H1 (cell line): ENCODE measurements at regions not wholly inside any gene's neighbourhood (a gene's known extent, or its start where the extent isn't known, plus 50 kb on each side); places are given as distances from the start of the nearest gene placed in this dataset.

ENCODE experiments used
- CTCF ChIA-PET: fragments of 300-600 bp; sonication (Branson Sonifier 250); formaldehyde crosslinking; loops from one replicate; lab custom pipeline; 2021; ENCODE audit not compliant: partially characterized antibody; lab: Charles Lee
- POLR2A ChIA-PET: fragments of 300-600 bp; sonication (Branson Sonifier 250); formaldehyde crosslinking; loops from one replicate; lab custom pipeline; 2021; ENCODE audit warnings: inconsistent platforms; ENCODE audit not compliant: partially characterized antibody; lab: Charles Lee
- DNase-seq, 2 experiments: peaks; one replicate each; pipeline versions ENCODE4 v3.0.0 to v3.0.0-alpha.2; 2010 to 2022; ENCODE audit warnings: low spot score in 2 of 2, low read depth in 1 of 2, mixed read lengths in 1 of 2
- FAIRE-seq: peaks from 2 replicates; lab custom pipeline; 2011; peaks lifted over from hg19 to GRCh38; lab: Jason Lieb, UNC
- H2AFZ ChIP-seq: 2 replicates; pipeline ENCODE4 v1.8.1; 2012; ENCODE audit warnings: low read length, inconsistent platforms
- H2AK5ac ChIP-seq: 2 replicates; pipeline ENCODE4 v1.6.1; 2013; ENCODE audit warnings: low read depth, low read length
- H2BK120ac ChIP-seq: replicated peaks from 2 replicates; pipeline ENCODE3; 2013; ENCODE audit warnings: low read depth, low read length, inconsistent platforms
- H2BK12ac ChIP-seq: 2 replicates; pipeline ENCODE4 v1.6.1; 2013; ENCODE audit warnings: low read depth, low read length
- H2BK15ac ChIP-seq: 2 replicates; pipeline ENCODE4 v1.6.1; 2013; ENCODE audit warnings: low read length
- H2BK20ac ChIP-seq: 2 replicates; pipeline ENCODE4 v1.6.1; 2013; ENCODE audit warnings: low read length
- H2BK5ac ChIP-seq: 2 replicates; pipeline ENCODE4 v1.6.1; 2013; ENCODE audit warnings: low read depth, low read length
- H3K14ac ChIP-seq: 2 replicates; pipeline ENCODE4 v1.6.1; 2013; ENCODE audit warnings: inconsistent platforms; ENCODE audit not compliant: insufficient read length
- H3K18ac ChIP-seq: 2 replicates; pipeline ENCODE4 v1.6.1; 2013; ENCODE audit warnings: low read length; ENCODE audit errors: extremely low read depth
- H3K23ac ChIP-seq: 2 replicates; pipeline ENCODE4 v1.6.1; 2013; ENCODE audit warnings: inconsistent platforms; ENCODE audit not compliant: insufficient read length
- H3K23me2 ChIP-seq: 2 replicates; pipeline ENCODE4 v1.6.1; 2013; ENCODE audit warnings: low read depth, low read length
- H3K27ac ChIP-seq: 2 replicates; pipeline ENCODE4 v1.6.1; 2011; ENCODE audit warnings: low read depth, low read length, inconsistent platforms
- H3K27me3 ChIP-seq, 4 experiments: replicated peaks in 1 of 4; 1 replicate in 1 of 4; 2 replicates in 3 of 4; pipeline versions ENCODE4 v1.6.1 to v1.8.1; 2011 to 2013; ENCODE audit warnings: low read length in 3 of 4, mild to moderate bottlenecking in 3 of 4, inconsistent platforms in 2 of 4, mixed read lengths in 2 of 4, moderate library complexity in 1 of 4; ENCODE audit not compliant: control insufficient read depth in 3 of 4, insufficient read depth in 3 of 4; ENCODE audit errors: extremely low read depth in 1 of 4
- H3K36me3 ChIP-seq, 4 experiments: 2 replicates each; pipeline versions ENCODE4 v1.6.1 to v1.8.1; 2011 to 2013; ENCODE audit warnings: mild to moderate bottlenecking in 4 of 4, low read length in 3 of 4, moderate library complexity in 2 of 4, control low read depth in 1 of 4, inconsistent platforms in 1 of 4; ENCODE audit not compliant: insufficient read depth in 4 of 4, control insufficient read depth in 2 of 4
- H3K4ac ChIP-seq: replicated peaks from 2 replicates; pipeline ENCODE3; 2013; ENCODE audit warnings: low read length, low read depth, mixed read lengths, inconsistent platforms; ENCODE audit not compliant: insufficient read length
- H3K4me1 ChIP-seq, 4 experiments: replicated peaks in 1 of 4; 1 replicate in 1 of 4; 2 replicates in 3 of 4; pipeline versions ENCODE4 v1.6.1 to v1.8.1; 2011 to 2013; ENCODE audit warnings: low read length in 3 of 4, inconsistent platforms in 2 of 4, mixed read lengths in 1 of 4; ENCODE audit not compliant: insufficient read depth in 4 of 4, control insufficient read depth in 3 of 4
- H3K4me2 ChIP-seq, 2 experiments: 2 replicates each; pipeline versions ENCODE4 v1.6.1 to v1.8.1; 2011 to 2013; ENCODE audit warnings: low read depth in 2 of 2, low read length in 2 of 2, control low read depth in 1 of 2, inconsistent platforms in 1 of 2, mild to moderate bottlenecking in 1 of 2; ENCODE audit not compliant: insufficient read depth in 1 of 2
- H3K4me3 ChIP-seq, 4 experiments: fragments of 200-600, 300-600 bp in 1 of 4; sonication (generic), shearing (Covaris generic), sonication (Bioruptor Twin) in 1 of 4; 2 replicates each; pipeline versions ENCODE4 v1.5.1 to v1.8.1; 2011 to 2016; ENCODE audit warnings: low read length in 4 of 4, low read depth in 3 of 4, control low read depth in 2 of 4, inconsistent platforms in 2 of 4, mild to moderate bottlenecking in 2 of 4, mixed read lengths in 1 of 4, moderate library complexity in 1 of 4; ENCODE audit not compliant: insufficient read depth in 2 of 4; ENCODE audit errors: extremely low read depth in 1 of 4
- H3K56ac ChIP-seq: replicated peaks from 2 replicates; pipeline ENCODE3; 2013; ENCODE audit warnings: low read depth, mild to moderate bottlenecking, mixed read lengths, low read length, inconsistent platforms; ENCODE audit not compliant: insufficient read length
- H3K79me1 ChIP-seq: 2 replicates; pipeline ENCODE4 v1.6.1; 2013; ENCODE audit warnings: low read depth, low read length, control low read depth
- H3K79me2 ChIP-seq, 2 experiments: 2 replicates each; pipeline versions ENCODE4 v1.6.1 to v1.8.1; 2012 to 2013; ENCODE audit warnings: low read length in 2 of 2, mild to moderate bottlenecking in 2 of 2, inconsistent platforms in 1 of 2; ENCODE audit not compliant: insufficient read depth in 2 of 2, control insufficient read depth in 1 of 2
- H3K9ac ChIP-seq, 4 experiments: replicated peaks in 1 of 4; 1 replicate in 1 of 4; 2 replicates in 3 of 4; pipeline versions ENCODE4 v1.6.1 to v1.8.1; 2011 to 2013; ENCODE audit warnings: low read depth in 3 of 4, low read length in 3 of 4, control low read depth in 2 of 4, mild to moderate bottlenecking in 2 of 4, moderate library complexity in 2 of 4, inconsistent platforms in 1 of 4; ENCODE audit errors: extremely low read depth in 1 of 4
- H3K9me3 ChIP-seq, 2 experiments: 2 replicates each; pipeline versions ENCODE4 v1.6.1 to v1.8.1; 2012 to 2013; ENCODE audit warnings: mild to moderate bottlenecking in 2 of 2, moderate library complexity in 2 of 2, control low read depth in 1 of 2, inconsistent platforms in 1 of 2, low read depth in 1 of 2, low read length in 1 of 2, mixed read lengths in 1 of 2; ENCODE audit not compliant: insufficient read depth in 2 of 2
- H4K20me1 ChIP-seq, 2 experiments: replicated peaks in 1 of 2; 2 replicates each; pipeline versions ENCODE3 to v1.8.1; 2011 to 2013; ENCODE audit warnings: inconsistent platforms in 2 of 2, low read length in 2 of 2, mild to moderate bottlenecking in 1 of 2; ENCODE audit not compliant: insufficient read depth in 2 of 2, control insufficient read depth in 1 of 2
- H4K5ac ChIP-seq: 2 replicates; pipeline ENCODE4 v1.6.1; 2013; ENCODE audit warnings: low read length, low read depth, mixed read lengths, inconsistent platforms; ENCODE audit not compliant: insufficient read length
- H4K8ac ChIP-seq: 2 replicates; pipeline ENCODE4 v1.8.0; 2013; ENCODE audit warnings: mild to moderate bottlenecking, moderate library complexity, low read length, inconsistent platforms; ENCODE audit not compliant: insufficient read depth; ENCODE audit errors: extremely low read depth
- H4K91ac ChIP-seq: replicated peaks from 2 replicates; pipeline ENCODE3; 2013; ENCODE audit warnings: low read length, mixed read lengths, inconsistent platforms; ENCODE audit not compliant: insufficient read length
- BACH1 ChIP-seq: IDR thresholded peaks from 2 replicates; pipeline ENCODE4 v1.6.1; 2012; ENCODE audit warnings: low read length, improper control_type of control experiment
- CHD2 ChIP-seq: IDR thresholded peaks from 2 replicates; pipeline ENCODE4 v1.6.1; 2012; ENCODE audit warnings: low read length, improper control_type of control experiment
- CREB1 ChIP-seq: IDR thresholded peaks from 2 replicates; pipeline ENCODE4 v1.6.1; 2012; ENCODE audit warnings: inconsistent platforms
- EP300 ChIP-seq, 2 experiments: IDR thresholded peaks; 1 replicate in 1 of 2; 2 replicates in 1 of 2; pipeline ENCODE4 v1.6.1; 2011 to 2012; ENCODE audit warnings: low read depth in 2 of 2, low read length in 2 of 2, mild to moderate bottlenecking in 2 of 2, borderline replicate concordance in 1 of 2, inconsistent platforms in 1 of 2, moderate library complexity in 1 of 2
- NRF1 ChIP-seq: IDR thresholded peaks from 2 replicates; pipeline ENCODE4 v1.6.1; 2011; ENCODE audit warnings: mild to moderate bottlenecking, low read depth, low read length, improper control_type of control experiment
- PHF8 ChIP-seq: fragments of 200-600 bp; sonication (generic); conservative IDR thresholded peaks from 2 replicates; pipeline ENCODE4 v1.7.1; 2012; ENCODE audit warnings: low read depth, mild to moderate bottlenecking, inconsistent platforms, low read length, moderate library complexity
- POU5F1 ChIP-seq: IDR thresholded peaks from 2 replicates; pipeline ENCODE4 v1.6.1; 2011; ENCODE audit warnings: low read depth, mild to moderate bottlenecking, low read length, moderate library complexity
- RXRA ChIP-seq: IDR thresholded peaks from 2 replicates; pipeline ENCODE4 v1.6.1; 2011; ENCODE audit warnings: low read depth, mild to moderate bottlenecking, low read length, moderate library complexity; ENCODE audit not compliant: insufficient read depth
- SIRT6 ChIP-seq: IDR thresholded peaks from one replicate; pipeline ENCODE4 v1.7.1; 2012; ENCODE audit warnings: low read length, inconsistent platforms
- SRF ChIP-seq: IDR thresholded peaks from 2 replicates; pipeline ENCODE4 v1.6.1; 2011; ENCODE audit warnings: mild to moderate bottlenecking, low read depth, low read length, moderate library complexity
- TCF12 ChIP-seq: IDR thresholded peaks from 2 replicates; pipeline ENCODE4 v1.6.1; 2011; ENCODE audit warnings: low read depth, mild to moderate bottlenecking, low read length
- WGBS, 2 experiments: shearing (Covaris generic) in 1 of 2; methylation state at CpG; one replicate each; pipeline versions ENCODE4 v1.1.6 to v1.1.7; 2013 to 2015; ENCODE audit warnings: low lambda C conversion rate in 2 of 2, mixed read lengths in 2 of 2, inconsistent platforms in 1 of 2, low coverage in 1 of 2, missing lambda C conversion rate in 1 of 2; ENCODE audit not compliant: insufficient replicate concordance in 2 of 2, insufficient coverage in 1 of 2, insufficient read length in 1 of 2; ENCODE audit errors: extremely low coverage in 1 of 2, missing lambda C conversion rate in 1 of 2; 5-methylcytosine and 5-hydroxymethylcytosine counted together
- TF ChIP-seq, protein P1 (sequence below): IDR thresholded peaks from 2 replicates; pipeline ENCODE4 v1.6.1; 2011; ENCODE audit warnings: low read length, improper control_type of control experiment

DNA sequence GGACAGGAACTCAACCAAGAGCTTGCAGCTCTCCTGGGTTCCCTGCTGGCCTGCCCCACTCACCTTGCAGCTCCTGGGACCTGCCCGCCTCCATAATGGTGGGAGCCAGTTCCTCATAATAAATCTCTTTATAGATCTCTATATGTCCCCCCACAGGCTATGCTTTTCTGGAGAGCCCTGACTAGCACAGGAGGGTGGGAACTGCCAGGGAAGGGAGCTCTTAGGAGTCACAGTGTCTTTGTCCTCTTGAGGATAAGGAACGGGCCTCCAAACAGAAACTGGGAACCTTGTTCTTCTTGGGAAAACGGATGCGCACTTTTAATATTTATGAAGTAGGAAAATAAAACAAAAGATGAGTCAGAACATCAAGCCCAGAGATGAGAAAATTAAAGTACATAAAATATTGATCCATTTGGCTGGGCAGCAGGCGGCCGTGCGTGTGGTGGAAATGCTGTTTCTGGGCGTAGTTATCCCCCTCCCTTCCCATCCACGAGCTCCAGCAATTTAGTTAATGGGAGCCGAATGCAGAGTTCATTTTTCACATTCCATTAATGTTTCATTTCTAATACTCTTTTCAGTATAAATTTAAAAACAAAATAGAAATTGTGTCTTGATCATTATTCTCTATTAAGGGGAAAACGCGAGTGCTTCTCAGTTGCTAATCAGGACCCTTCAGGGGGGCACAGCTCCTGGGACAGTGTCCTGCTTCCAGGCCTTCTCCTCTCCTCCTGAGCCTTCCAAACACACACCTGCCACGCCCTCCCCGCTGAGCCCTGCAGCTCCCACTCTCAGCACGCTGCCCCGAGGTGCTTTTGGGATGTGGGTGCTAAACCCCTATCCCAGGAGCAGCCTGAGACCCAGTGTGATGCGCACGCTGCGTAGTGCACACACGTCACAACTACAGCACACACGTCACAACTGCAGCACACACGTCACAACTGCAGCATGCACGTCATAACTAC, 323.3 kb upstream of the AJAP1 start:
- no peaks in the 10 kb centered on the region; the same call in 1 of the 2 replicates for H3K23me2 ChIP-seq
- H4K8ac ChIP-seq: no peak overlapping the region
- no peaks in the 10 kb centered on the region for H4K20me1 ChIP-seq
- H3K36me3 ChIP-seq: no peaks in the 10 kb centered on the region
- peaks cover 30 to 63% of the 10 kb centered on the region in 2 experiments; a peak in 3 of 4 replicates for H3K9me3 ChIP-seq
- no peaks in the 10 kb centered on the region; a peak in 1 of 7 replicates for H3K4me1 ChIP-seq
- no peak for FAIRE-seq
- peak overlapping the region; percentile 43; the same call in 1 of the 2 replicates for H2AK5ac ChIP-seq
- H2AFZ ChIP-seq: no peak overlapping the region
- peak overlapping the region; percentile 82; the same call in 1 of the 2 replicates for H2BK5ac ChIP-seq
- peak overlapping the region; percentile 51; the same call in 1 of the 2 replicates for H2BK12ac ChIP-seq
- H3K4me3 ChIP-seq: no peak overlapping the region
- CTCF ChIA-PET: no interaction called here
- no peak overlapping the region for H3K4me2 ChIP-seq
- POLR2A ChIA-PET: no interaction called here
- WGBS, 2 experiments: 86% methylated on average over 23 of the region's 23 CpGs; no CpG with 5 or more reads in 1 of the 2 experiments
- no peak overlapping the region for H3K14ac ChIP-seq
- no peak overlapping the region for H3K4ac ChIP-seq
- no peak overlapping the region for H2BK120ac ChIP-seq
- H2BK15ac ChIP-seq: peak overlapping the region; percentile 13; the same call in 1 of the 2 replicates
- no peak overlapping the region for H2BK20ac ChIP-seq
- no peak overlapping the region for H3K18ac ChIP-seq
- H3K56ac ChIP-seq: no peak overlapping the region
- H3K79me1 ChIP-seq: no peaks in the 10 kb centered on the region
- H3K27ac ChIP-seq: no peak overlapping the region
- H4K91ac ChIP-seq: peak overlapping the region; percentile 34
- no peak overlapping the region for H4K5ac ChIP-seq
- H3K27me3 ChIP-seq: no peaks in the 10 kb centered on the region
- H3K9ac ChIP-seq: no peak overlapping the region
- no peaks in the 10 kb centered on the region for H3K79me2 ChIP-seq
- H3K23ac ChIP-seq: no peak overlapping the region
- no peak for DNase-seq
- no peak for TF ChIP-seq TCF12
- TF ChIP-seq CREB1: no peak
- TF ChIP-seq SIRT6: no peak
- no peak for TF ChIP-seq PHF8
- no peak for TF ChIP-seq EP300 (IDR thresholded peaks at IDR 0.05; ENCODE audit: borderline replicate concordance in 1 of 2, low read depth in 2 of 2, low read length in 2 of 2)
- no peak for TF ChIP-seq BACH1
- TF ChIP-seq CHD2: no peak
- TF ChIP-seq RXRA: no peak
- no peak for TF ChIP-seq SRF
- TF ChIP-seq POU5F1: no peak
- no peak for TF ChIP-seq NRF1
- TF ChIP-seq, protein P1, sequence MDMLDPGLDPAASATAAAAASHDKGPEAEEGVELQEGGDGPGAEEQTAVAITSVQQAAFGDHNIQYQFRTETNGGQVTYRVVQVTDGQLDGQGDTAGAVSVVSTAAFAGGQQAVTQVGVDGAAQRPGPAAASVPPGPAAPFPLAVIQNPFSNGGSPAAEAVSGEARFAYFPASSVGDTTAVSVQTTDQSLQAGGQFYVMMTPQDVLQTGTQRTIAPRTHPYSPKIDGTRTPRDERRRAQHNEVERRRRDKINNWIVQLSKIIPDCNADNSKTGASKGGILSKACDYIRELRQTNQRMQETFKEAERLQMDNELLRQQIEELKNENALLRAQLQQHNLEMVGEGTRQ: no peak
